ENCODE measurements at regions not wholly inside any gene's neighbourhood (a gene's known extent, or its start where the extent isn't known, plus 50 kb on each side); places are given as distances from the start of the nearest gene placed in this dataset.

DNA sequence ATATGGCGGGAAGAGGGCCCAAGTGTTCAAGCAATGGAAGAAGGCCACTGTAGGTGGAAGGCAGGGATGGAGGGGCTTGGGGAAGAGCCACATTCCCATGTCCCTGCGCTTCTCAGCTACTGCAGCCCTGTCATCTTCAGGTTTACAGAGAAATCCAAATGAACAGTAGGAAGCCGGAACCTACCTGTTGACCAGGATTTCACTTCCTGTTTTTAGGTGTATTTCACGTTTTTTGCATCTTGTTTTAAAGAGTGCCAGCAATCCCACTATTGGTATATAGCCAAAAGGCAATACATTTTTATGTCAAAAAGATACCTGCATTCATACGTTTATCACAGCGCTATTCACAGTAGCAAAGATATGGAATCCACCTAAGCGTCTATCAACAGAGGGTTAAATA, 159.2 kb downstream of the SLC35B3 start:
- Histone ChIP-seq H3K4me2 (ENCODE audit: low read length) (no peak overlapping the region), H3K79me2 (ENCODE audit: control insufficient read depth, low read length) (no peaks in the 10 kb centered on the region), H3K27ac (ENCODE audit: low read depth, low read length) (no peak overlapping the region), H3K9me3 (ENCODE audit: control insufficient read depth, insufficient read depth, low read length) (no peaks in the 10 kb centered on the region), H3K9me2 (replicated peaks; ENCODE audit: control insufficient read depth, low read length) (no peaks in the 10 kb centered on the region), H3K4me1 (ENCODE audit: control insufficient read depth, low read length) (no peaks in the 10 kb centered on the region), H3K36me3 (ENCODE audit: control insufficient read depth, low read length) (no peaks in the 10 kb centered on the region), H4K20me1 (ENCODE audit: control insufficient read depth, insufficient read depth, low read depth, low read length) (no peaks in the 10 kb centered on the region), H3K4me3 (ENCODE audit: low read length) (no peak overlapping the region), H3K27me3 (ENCODE audit: control insufficient read depth, low read length) (no peaks in the 10 kb centered on the region), H3F3A (ENCODE audit: control insufficient read depth, insufficient read depth) (no peaks in the 10 kb centered on the region)
- TF ChIP-seq, protein P1, sequence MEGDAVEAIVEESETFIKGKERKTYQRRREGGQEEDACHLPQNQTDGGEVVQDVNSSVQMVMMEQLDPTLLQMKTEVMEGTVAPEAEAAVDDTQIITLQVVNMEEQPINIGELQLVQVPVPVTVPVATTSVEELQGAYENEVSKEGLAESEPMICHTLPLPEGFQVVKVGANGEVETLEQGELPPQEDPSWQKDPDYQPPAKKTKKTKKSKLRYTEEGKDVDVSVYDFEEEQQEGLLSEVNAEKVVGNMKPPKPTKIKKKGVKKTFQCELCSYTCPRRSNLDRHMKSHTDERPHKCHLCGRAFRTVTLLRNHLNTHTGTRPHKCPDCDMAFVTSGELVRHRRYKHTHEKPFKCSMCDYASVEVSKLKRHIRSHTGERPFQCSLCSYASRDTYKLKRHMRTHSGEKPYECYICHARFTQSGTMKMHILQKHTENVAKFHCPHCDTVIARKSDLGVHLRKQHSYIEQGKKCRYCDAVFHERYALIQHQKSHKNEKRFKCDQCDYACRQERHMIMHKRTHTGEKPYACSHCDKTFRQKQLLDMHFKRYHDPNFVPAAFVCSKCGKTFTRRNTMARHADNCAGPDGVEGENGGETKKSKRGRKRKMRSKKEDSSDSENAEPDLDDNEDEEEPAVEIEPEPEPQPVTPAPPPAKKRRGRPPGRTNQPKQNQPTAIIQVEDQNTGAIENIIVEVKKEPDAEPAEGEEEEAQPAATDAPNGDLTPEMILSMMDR (IDR thresholded peaks at IDR 0.05; ENCODE audit: low read depth, low read length, poor library complexity, severe bottlenecking): no peak
- no peak for TF ChIP-seq EZH2phosphoT487 (IDR thresholded peaks at IDR 0.05; ENCODE audit: borderline replicate concordance, low read length)

DNA sequence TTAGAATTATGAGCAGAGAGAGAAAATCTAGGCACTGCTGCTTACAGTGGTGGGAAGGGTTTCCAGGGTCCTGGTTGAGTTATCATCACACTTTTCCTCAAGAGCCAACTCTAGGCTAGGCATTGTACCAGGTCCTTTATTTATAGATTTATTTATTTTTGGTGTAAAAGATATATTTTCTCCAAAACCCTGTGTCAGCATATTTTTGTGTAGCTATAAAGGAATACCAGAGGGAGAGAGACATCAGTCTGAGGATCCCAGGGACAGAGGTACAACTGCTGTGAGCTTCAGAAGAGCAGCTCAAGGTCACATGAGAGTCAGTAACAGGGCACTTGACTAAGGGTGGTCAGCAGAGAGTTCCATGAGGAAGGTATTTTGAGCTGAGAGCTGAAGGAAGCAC, 159.7 kb downstream of the SLC35B3 start:
- H3K27me3 ChIP-seq (ENCODE audit: control insufficient read depth, low read length): no peaks in the 10 kb centered on the region
- no peak for TF ChIP-seq EZH2phosphoT487 (IDR thresholded peaks at IDR 0.05; ENCODE audit: borderline replicate concordance, low read length)
- TF ChIP-seq, protein P1 (IDR thresholded peaks at IDR 0.05; ENCODE audit: low read depth, low read length, poor library complexity, severe bottlenecking): no peak
- no peaks in the 10 kb centered on the region for H4K20me1 ChIP-seq (ENCODE audit: control insufficient read depth, insufficient read depth, low read depth, low read length)
- H3K27ac ChIP-seq (ENCODE audit: low read depth, low read length): no peak overlapping the region
- H3K4me2 ChIP-seq (ENCODE audit: low read length): no peak overlapping the region
- H3K4me3 ChIP-seq (ENCODE audit: low read length): no peak overlapping the region
- H3K79me2 ChIP-seq (ENCODE audit: control insufficient read depth, low read length): no peaks in the 10 kb centered on the region
- H3K36me3 ChIP-seq (ENCODE audit: control insufficient read depth, low read length): no peaks in the 10 kb centered on the region
- H3K4me1 ChIP-seq (ENCODE audit: control insufficient read depth, low read length): no peaks in the 10 kb centered on the region
- no peaks in the 10 kb centered on the region for H3K9me3 ChIP-seq (ENCODE audit: control insufficient read depth, insufficient read depth, low read length)
- H3F3A ChIP-seq (ENCODE audit: control insufficient read depth, insufficient read depth): no peaks in the 10 kb centered on the region
- no peaks in the 10 kb centered on the region for H3K9me2 ChIP-seq (replicated peaks; ENCODE audit: control insufficient read depth, low read length)

DNA sequence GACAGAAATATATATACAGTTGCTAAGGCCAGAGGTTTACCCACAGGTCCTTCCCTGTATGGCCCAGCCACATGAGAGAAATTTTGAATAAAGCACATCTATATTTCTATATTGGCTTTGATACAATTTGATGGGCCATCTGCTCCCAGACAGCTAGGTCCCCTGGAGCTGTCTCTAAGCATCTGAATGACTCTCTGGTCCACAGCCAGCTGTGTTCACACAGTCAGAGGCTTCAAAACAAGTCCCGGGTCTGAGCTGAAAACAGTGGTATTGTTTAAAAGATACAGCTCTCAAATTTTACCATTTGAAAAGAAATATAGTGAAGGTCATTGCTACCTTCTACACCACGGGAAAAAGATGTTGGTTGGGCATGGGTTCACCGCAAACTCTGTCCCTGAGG, 161.1 kb downstream of the SLC35B3 start:
- no peaks in the 10 kb centered on the region for H3F3A ChIP-seq (ENCODE audit: control insufficient read depth, insufficient read depth)
- H4K20me1 ChIP-seq (ENCODE audit: control insufficient read depth, insufficient read depth, low read depth, low read length): no peaks in the 10 kb centered on the region
- no peak for TF ChIP-seq EZH2phosphoT487 (IDR thresholded peaks at IDR 0.05; ENCODE audit: borderline replicate concordance, low read length)
- TF ChIP-seq, protein P1 (IDR thresholded peaks at IDR 0.05; ENCODE audit: low read depth, low read length, poor library complexity, severe bottlenecking): no peak
- H3K9me2 ChIP-seq (replicated peaks; ENCODE audit: control insufficient read depth, low read length): no peaks in the 10 kb centered on the region
- no peaks in the 10 kb centered on the region for H3K36me3 ChIP-seq (ENCODE audit: control insufficient read depth, low read length)
- H3K27me3 ChIP-seq (ENCODE audit: control insufficient read depth, low read length): no peaks in the 10 kb centered on the region
- no peak overlapping the region for H3K4me2 ChIP-seq (ENCODE audit: low read length)
- no peaks in the 10 kb centered on the region for H3K9me3 ChIP-seq (ENCODE audit: control insufficient read depth, insufficient read depth, low read length)
- H3K4me1 ChIP-seq (ENCODE audit: control insufficient read depth, low read length): no peaks in the 10 kb centered on the region
- H3K4me3 ChIP-seq (ENCODE audit: low read length): no peak overlapping the region
- no peaks in the 10 kb centered on the region for H3K79me2 ChIP-seq (ENCODE audit: control insufficient read depth, low read length)
- no peak overlapping the region for H3K27ac ChIP-seq (ENCODE audit: low read depth, low read length)

All from DOHH2 (cell line).